Fibroblast of lung (primary cell): ENCODE measurements at regions not wholly inside any gene's neighbourhood (a gene's known extent, or its start where the extent isn't known, plus 50 kb on each side); places are given as distances from the start of the nearest gene placed in this dataset.
A peak's percentile ranks its signal among the peaks of the same experiment; 100 is the strongest.

Experiments used
- DNase-seq, 2 donors: peaks; one replicate each; pipeline versions ENCODE4 v3.0.0 to v3.0.0-alpha.2; 2010; ENCODE audit warnings: low read depth in 2 of 2
- H2AFZ ChIP-seq: 2 replicates; pipeline ENCODE4 v1.5.1; 2012; ENCODE audit warnings: low read length, control low read depth, inconsistent platforms
- H3K27ac ChIP-seq: 2 replicates; pipeline ENCODE4 v1.5.1; 2011; ENCODE audit warnings: low read length, control low read depth; ENCODE audit not compliant: insufficient read depth
- H3K27me3 ChIP-seq: 2 replicates; pipeline ENCODE4 v1.5.1; 2011; ENCODE audit warnings: mild to moderate bottlenecking, low read length; ENCODE audit not compliant: control insufficient read depth, insufficient read depth
- H3K36me3 ChIP-seq: 2 replicates; pipeline ENCODE4 v1.5.1; 2011; ENCODE audit warnings: low read length; ENCODE audit not compliant: control insufficient read depth, insufficient read depth
- H3K4me1 ChIP-seq: 2 replicates; pipeline ENCODE4 v1.5.1; 2011; ENCODE audit warnings: low read length; ENCODE audit not compliant: control insufficient read depth, insufficient read depth; ENCODE audit errors: extremely low read depth
- H3K4me2 ChIP-seq: 2 replicates; pipeline ENCODE4 v1.5.1; 2011; ENCODE audit warnings: low read length, control low read depth; ENCODE audit not compliant: insufficient read depth; ENCODE audit errors: extremely low read depth
- H3K4me3 ChIP-seq, 4 experiments: fragments of 200-600 bp in 1 of 4; sonication (generic) in 1 of 4; replicated peaks in 1 of 4; 2 replicates each; pipeline ENCODE4 v1.5.1; 2011 to 2016; ENCODE audit warnings: low read length in 4 of 4, low read depth in 3 of 4, mild to moderate bottlenecking in 3 of 4, control low read depth in 2 of 4, inconsistent platforms in 1 of 4, mixed read lengths in 1 of 4; ENCODE audit not compliant: insufficient read depth in 1 of 4; ENCODE audit errors: control extremely low read depth in 1 of 4
- H3K79me2 ChIP-seq: 2 replicates; pipeline ENCODE4 v1.5.1; 2012; ENCODE audit warnings: mild to moderate bottlenecking, low read length, inconsistent platforms; ENCODE audit not compliant: control insufficient read depth, insufficient read depth
- H3K9ac ChIP-seq: 2 replicates; pipeline ENCODE4 v1.5.1; 2011; ENCODE audit warnings: mild to moderate bottlenecking, low read length, control low read depth; ENCODE audit not compliant: insufficient read depth
- H3K9me3 ChIP-seq: 2 replicates; pipeline ENCODE4 v1.5.1; 2012; ENCODE audit warnings: low read depth, low read length; ENCODE audit not compliant: control insufficient read depth, insufficient read depth
- H4K20me1 ChIP-seq: 2 replicates; pipeline ENCODE4 v1.5.1; 2011; ENCODE audit warnings: low read length; ENCODE audit not compliant: control insufficient read depth, insufficient read depth; ENCODE audit errors: extremely low read depth
- CTCF ChIP-seq, 2 donors: IDR thresholded peaks in 1 of 2; conservative IDR thresholded peaks in 1 of 2; 1 replicate in 1 of 2; 2 replicates in 1 of 2; pipeline ENCODE4 v1.5.1; 2011 to 2012; ENCODE audit warnings: low read length in 2 of 2, control low read depth in 1 of 2, inconsistent platforms in 1 of 2, low read depth in 1 of 2, mild to moderate bottlenecking in 1 of 2
- EZH2 ChIP-seq: IDR thresholded peaks from 2 replicates; pipeline ENCODE4 v1.5.1; 2012; ENCODE audit warnings: low read length, control low read depth, mild to moderate bottlenecking; ENCODE audit errors: missing control alignments

GRCh38 chr4:147084861-147085260 is 139.2 kb upstream of the TTC29 start:
- no peak overlapping the region for H2AFZ ChIP-seq
- no peak overlapping the region for H3K4me3 ChIP-seq
- no peaks in the 10 kb centered on the region for H3K9me3 ChIP-seq
- H3K27ac ChIP-seq: no peak overlapping the region
- no peaks in the 10 kb centered on the region for H3K27me3 ChIP-seq
- H3K4me1 ChIP-seq: peaks cover 2% of the 10 kb centered on the region
- no peaks in the 10 kb centered on the region for H3K36me3 ChIP-seq
- H3K9ac ChIP-seq: no peak overlapping the region
- TF ChIP-seq CTCF (conservative IDR thresholded peaks at IDR 0.05 in 1 of 2, IDR thresholded peaks at IDR 0.05 in 1 of 2; ENCODE audit: low read depth in 1 of 2, low read length in 2 of 2) (no peak), EZH2 (no peak)
- no peaks in the 10 kb centered on the region for H3K79me2 ChIP-seq
- H3K4me2 ChIP-seq: no peak overlapping the region
- no peak for DNase-seq
- no peaks in the 10 kb centered on the region for H4K20me1 ChIP-seq

GRCh38 chr4:147085781-147086180 is 140.1 kb upstream of the TTC29 start:
- Histone ChIP-seq H3K4me3 (no peak overlapping the region), H3K9ac (no peak overlapping the region), H4K20me1 (no peaks in the 10 kb centered on the region), H3K9me3 (no peaks in the 10 kb centered on the region), H2AFZ (no peak overlapping the region), H3K4me2 (no peak overlapping the region), H3K27ac (no peak overlapping the region), H3K79me2 (no peaks in the 10 kb centered on the region), H3K27me3 (no peaks in the 10 kb centered on the region), H3K4me1 (peaks cover 2% of the 10 kb centered on the region), H3K36me3 (no peaks in the 10 kb centered on the region)
- no peak for TF ChIP-seq EZH2
- TF ChIP-seq CTCF (conservative IDR thresholded peaks at IDR 0.05 in 1 of 2, IDR thresholded peaks at IDR 0.05 in 1 of 2; ENCODE audit: low read depth in 1 of 2, low read length in 2 of 2): no peak
- DNase-seq: no peak

GRCh38 chr4:147088146-147088545 is 142.5 kb upstream of the TTC29 start:
- Histone ChIP-seq H3K27me3 (no peaks in the 10 kb centered on the region), H3K4me2 (peak overlapping the region; percentile 75), H3K4me1 (peaks cover 2% of the 10 kb centered on the region), H3K27ac (no peak overlapping the region), H3K9me3 (no peaks in the 10 kb centered on the region), H3K36me3 (no peaks in the 10 kb centered on the region), H3K79me2 (no peaks in the 10 kb centered on the region), H3K9ac (no peak overlapping the region), H4K20me1 (no peaks in the 10 kb centered on the region), H2AFZ (peak overlapping the region; percentile 76), H3K4me3 (peak overlapping the region; percentile 19 to 34 (median 26))
- DNase-seq: peak in 1 of 2 donors; percentile 47
- TF ChIP-seq EZH2: no peak
- no peak for TF ChIP-seq CTCF (conservative IDR thresholded peaks at IDR 0.05 in 1 of 2, IDR thresholded peaks at IDR 0.05 in 1 of 2; ENCODE audit: low read depth in 1 of 2, low read length in 2 of 2)
